ENCODE measurements at regions not wholly inside any gene's neighbourhood (a gene's known extent, or its start where the extent isn't known, plus 50 kb on each side); places are given as distances from the start of the nearest gene placed in this dataset.

DNA sequence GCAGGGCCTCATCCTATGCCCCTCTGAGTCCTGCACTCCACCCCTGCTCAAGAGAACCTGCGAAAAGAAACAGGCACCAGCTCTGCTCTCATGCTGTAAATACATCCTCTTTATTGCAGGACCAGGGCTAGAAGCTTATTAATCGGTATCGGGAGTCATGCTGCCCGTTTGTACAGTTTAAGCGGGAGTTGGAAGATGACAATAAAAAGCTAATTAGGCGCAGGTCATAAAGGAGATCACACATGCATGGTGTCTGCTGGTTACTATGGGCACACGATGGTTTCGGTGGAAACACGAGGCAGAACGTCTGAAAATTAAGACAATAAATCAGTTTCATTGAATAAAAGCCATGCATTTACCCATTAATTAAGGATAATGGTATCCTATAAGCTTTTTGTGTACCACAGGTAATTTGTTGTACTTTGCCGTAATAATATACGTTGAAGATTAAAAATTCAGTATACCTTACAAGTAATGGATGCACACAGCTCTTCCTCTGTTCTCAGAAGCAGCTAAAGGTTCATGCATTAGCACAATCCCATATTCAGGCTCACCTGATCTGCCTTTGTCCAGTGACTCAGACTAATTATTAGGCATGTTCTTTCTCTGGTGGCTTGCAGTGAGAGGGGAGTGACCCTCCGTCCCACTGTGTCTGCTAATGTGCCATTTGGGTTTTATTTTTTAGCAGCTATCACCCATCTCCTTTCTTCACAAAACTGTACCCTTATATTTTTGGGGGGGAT lies 406.0 kb downstream of the TSHZ3 start:
- ATAC-seq: no peak
- no peak for TF ChIP-seq ZFP30 (CRISPR knock-in tag; IDR thresholded peaks at IDR 0.05)
- no peak for TF ChIP-seq ZC3H10 (CRISPR knock-in tag; IDR thresholded peaks at IDR 0.05)
- TF ChIP-seq, protein P1, sequence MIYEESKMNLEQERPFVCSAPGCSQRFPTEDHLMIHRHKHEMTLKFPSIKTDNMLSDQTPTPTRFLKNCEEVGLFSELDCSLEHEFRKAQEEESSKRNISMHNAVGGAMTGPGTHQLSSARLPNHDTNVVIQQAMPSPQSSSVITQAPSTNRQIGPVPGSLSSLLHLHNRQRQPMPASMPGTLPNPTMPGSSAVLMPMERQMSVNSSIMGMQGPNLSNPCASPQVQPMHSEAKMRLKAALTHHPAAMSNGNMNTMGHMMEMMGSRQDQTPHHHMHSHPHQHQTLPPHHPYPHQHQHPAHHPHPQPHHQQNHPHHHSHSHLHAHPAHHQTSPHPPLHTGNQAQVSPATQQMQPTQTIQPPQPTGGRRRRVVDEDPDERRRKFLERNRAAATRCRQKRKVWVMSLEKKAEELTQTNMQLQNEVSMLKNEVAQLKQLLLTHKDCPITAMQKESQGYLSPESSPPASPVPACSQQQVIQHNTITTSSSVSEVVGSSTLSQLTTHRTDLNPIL (CRISPR knock-in tag; IDR thresholded peaks at IDR 0.05; ENCODE audit: low read depth): no peak
- no peak for TF ChIP-seq OSR1 (CRISPR knock-in tag; IDR thresholded peaks at IDR 0.05)
- TF ChIP-seq ZNF70 (CRISPR knock-in tag; IDR thresholded peaks at IDR 0.05): no peak
- no peak for TF ChIP-seq ZFP3 (CRISPR knock-in tag; IDR thresholded peaks at IDR 0.05)
- TF ChIP-seq, protein P2, sequence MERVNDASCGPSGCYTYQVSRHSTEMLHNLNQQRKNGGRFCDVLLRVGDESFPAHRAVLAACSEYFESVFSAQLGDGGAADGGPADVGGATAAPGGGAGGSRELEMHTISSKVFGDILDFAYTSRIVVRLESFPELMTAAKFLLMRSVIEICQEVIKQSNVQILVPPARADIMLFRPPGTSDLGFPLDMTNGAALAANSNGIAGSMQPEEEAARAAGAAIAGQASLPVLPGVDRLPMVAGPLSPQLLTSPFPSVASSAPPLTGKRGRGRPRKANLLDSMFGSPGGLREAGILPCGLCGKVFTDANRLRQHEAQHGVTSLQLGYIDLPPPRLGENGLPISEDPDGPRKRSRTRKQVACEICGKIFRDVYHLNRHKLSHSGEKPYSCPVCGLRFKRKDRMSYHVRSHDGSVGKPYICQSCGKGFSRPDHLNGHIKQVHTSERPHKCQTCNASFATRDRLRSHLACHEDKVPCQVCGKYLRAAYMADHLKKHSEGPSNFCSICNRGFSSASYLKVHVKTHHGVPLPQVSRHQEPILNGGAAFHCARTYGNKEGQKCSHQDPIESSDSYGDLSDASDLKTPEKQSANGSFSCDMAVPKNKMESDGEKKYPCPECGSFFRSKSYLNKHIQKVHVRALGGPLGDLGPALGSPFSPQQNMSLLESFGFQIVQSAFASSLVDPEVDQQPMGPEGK (CRISPR knock-in tag; IDR thresholded peaks at IDR 0.05; ENCODE audit: borderline replicate concordance): no peak
- TF ChIP-seq, protein P3, sequence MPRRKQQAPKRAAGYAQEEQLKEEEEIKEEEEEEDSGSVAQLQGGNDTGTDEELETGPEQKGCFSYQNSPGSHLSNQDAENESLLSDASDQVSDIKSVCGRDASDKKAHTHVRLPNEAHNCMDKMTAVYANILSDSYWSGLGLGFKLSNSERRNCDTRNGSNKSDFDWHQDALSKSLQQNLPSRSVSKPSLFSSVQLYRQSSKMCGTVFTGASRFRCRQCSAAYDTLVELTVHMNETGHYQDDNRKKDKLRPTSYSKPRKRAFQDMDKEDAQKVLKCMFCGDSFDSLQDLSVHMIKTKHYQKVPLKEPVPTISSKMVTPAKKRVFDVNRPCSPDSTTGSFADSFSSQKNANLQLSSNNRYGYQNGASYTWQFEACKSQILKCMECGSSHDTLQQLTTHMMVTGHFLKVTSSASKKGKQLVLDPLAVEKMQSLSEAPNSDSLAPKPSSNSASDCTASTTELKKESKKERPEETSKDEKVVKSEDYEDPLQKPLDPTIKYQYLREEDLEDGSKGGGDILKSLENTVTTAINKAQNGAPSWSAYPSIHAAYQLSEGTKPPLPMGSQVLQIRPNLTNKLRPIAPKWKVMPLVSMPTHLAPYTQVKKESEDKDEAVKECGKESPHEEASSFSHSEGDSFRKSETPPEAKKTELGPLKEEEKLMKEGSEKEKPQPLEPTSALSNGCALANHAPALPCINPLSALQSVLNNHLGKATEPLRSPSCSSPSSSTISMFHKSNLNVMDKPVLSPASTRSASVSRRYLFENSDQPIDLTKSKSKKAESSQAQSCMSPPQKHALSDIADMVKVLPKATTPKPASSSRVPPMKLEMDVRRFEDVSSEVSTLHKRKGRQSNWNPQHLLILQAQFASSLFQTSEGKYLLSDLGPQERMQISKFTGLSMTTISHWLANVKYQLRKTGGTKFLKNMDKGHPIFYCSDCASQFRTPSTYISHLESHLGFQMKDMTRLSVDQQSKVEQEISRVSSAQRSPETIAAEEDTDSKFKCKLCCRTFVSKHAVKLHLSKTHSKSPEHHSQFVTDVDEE (CRISPR knock-in tag; IDR thresholded peaks at IDR 0.05): no peak
- no peak for TF ChIP-seq BACH2 (CRISPR knock-in tag; IDR thresholded peaks at IDR 0.05; ENCODE audit: borderline replicate concordance)
- TF ChIP-seq TOX (CRISPR knock-in tag; IDR thresholded peaks at IDR 0.05; ENCODE audit: borderline replicate concordance): no peak
- no peak for TF ChIP-seq ZNF8 (CRISPR knock-in tag; IDR thresholded peaks at IDR 0.05)
- no peak for TF ChIP-seq ISL1 (CRISPR knock-in tag; IDR thresholded peaks at IDR 0.05)
- TF ChIP-seq ESRRG (CRISPR knock-in tag; IDR thresholded peaks at IDR 0.05): no peak
- no peak for TF ChIP-seq SNAI2 (CRISPR knock-in tag; IDR thresholded peaks at IDR 0.05)
- TF ChIP-seq RARB (CRISPR knock-in tag; IDR thresholded peaks at IDR 0.05): no peak
- TF ChIP-seq, protein P4, sequence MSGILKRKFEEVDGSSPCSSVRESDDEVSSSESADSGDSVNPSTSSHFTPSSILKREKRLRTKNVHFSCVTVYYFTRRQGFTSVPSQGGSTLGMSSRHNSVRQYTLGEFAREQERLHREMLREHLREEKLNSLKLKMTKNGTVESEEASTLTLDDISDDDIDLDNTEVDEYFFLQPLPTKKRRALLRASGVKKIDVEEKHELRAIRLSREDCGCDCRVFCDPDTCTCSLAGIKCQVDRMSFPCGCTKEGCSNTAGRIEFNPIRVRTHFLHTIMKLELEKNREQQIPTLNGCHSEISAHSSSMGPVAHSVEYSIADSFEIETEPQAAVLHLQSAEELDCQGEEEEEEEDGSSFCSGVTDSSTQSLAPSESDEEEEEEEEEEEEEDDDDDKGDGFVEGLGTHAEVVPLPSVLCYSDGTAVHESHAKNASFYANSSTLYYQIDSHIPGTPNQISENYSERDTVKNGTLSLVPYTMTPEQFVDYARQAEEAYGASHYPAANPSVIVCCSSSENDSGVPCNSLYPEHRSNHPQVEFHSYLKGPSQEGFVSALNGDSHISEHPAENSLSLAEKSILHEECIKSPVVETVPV (CRISPR knock-in tag; IDR thresholded peaks at IDR 0.05): no peak

DNA sequence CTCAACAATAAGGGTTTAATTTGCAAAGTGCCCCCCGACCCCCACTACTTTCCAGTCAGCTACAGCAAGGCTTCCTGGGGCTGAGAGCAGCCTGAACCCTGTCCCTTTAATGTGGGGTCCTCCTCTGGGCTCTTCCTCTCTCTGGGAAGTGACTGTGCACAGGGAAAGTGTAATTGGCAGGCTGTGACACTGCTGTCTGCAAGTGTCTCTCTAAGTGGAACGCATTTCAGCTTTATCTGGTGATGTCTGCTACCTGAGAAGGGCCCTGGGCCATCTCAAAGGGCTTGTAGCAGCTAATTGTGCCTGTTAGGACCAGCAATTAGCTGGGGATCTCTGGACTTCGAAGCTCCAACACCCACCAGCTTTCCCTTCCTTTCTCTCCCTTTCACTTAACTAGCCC lies 406.6 kb downstream of the TSHZ3 start:
- no peak for ATAC-seq
- no peak for TF ChIP-seq GLIS3 (CRISPR knock-in tag; IDR thresholded peaks at IDR 0.05)
- TF ChIP-seq PPARA (CRISPR knock-in tag; IDR thresholded peaks at IDR 0.05; ENCODE audit: borderline replicate concordance): no peak
- TF ChIP-seq, protein P3 (CRISPR knock-in tag; IDR thresholded peaks at IDR 0.05): no peak
- no peak for TF ChIP-seq ZFP3 (CRISPR knock-in tag; IDR thresholded peaks at IDR 0.05)
- TF ChIP-seq OSR1 (CRISPR knock-in tag; IDR thresholded peaks at IDR 0.05): no peak
- TF ChIP-seq, protein P5, sequence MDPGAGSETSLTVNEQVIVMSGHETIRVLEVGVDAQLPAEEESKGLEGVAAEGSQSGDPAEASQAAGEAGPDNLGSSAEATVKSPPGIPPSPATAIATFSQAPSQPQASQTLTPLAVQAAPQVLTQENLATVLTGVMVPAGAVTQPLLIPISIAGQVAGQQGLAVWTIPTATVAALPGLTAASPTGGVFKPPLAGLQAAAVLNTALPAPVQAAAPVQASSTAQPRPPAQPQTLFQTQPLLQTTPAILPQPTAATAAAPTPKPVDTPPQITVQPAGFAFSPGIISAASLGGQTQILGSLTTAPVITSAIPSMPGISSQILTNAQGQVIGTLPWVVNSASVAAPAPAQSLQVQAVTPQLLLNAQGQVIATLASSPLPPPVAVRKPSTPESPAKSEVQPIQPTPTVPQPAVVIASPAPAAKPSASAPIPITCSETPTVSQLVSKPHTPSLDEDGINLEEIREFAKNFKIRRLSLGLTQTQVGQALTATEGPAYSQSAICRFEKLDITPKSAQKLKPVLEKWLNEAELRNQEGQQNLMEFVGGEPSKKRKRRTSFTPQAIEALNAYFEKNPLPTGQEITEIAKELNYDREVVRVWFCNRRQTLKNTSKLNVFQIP (CRISPR knock-in tag; IDR thresholded peaks at IDR 0.05; ENCODE audit: borderline replicate concordance, low read depth): no peak
- TF ChIP-seq RARB (CRISPR knock-in tag; IDR thresholded peaks at IDR 0.05): no peak
- TF ChIP-seq SNAI2 (CRISPR knock-in tag; IDR thresholded peaks at IDR 0.05): no peak
- no peak for TF ChIP-seq ZNF70 (CRISPR knock-in tag; IDR thresholded peaks at IDR 0.05)

All from SK-N-SH treated with all-trans-retinoic acid at 6 μM for 48 hours (cell line).